Glomerular endothelial cell (primary cell): ENCODE measurements at regions not wholly inside any gene's neighbourhood (a gene's known extent, or its start where the extent isn't known, plus 50 kb on each side); places are given as distances from the start of the nearest gene placed in this dataset.
"Not testable (repeated sequence)": the region's sequence is repeated elsewhere in the genome, so short reads cannot be mapped to it uniquely, and the experiment has no call there.

ENCODE experiments used
- DNase-seq: peaks from one replicate; pipeline ENCODE4 v3.0.0-alpha.2; 2011; ENCODE audit warnings: low read depth, low spot score; ENCODE audit errors: extremely low read depth

GRCh38 chr10:4280461-4281189 lies 495.6 kb upstream of the KLF6 start:
- no peak for DNase-seq

GRCh38 chr10:4279655-4280054 lies 494.6 kb upstream of the KLF6 start:
- DNase-seq, result no peak

- no peak for DNase-seq
Observed at GRCh38 chr10:4278186-4278585, 493.2 kb upstream of the KLF6 start.

GRCh38 chr10:4276151-4276550 lies 491.1 kb upstream of the KLF6 start:
- no peak for DNase-seq

GRCh38 chr10:4274671-4275070 lies 489.7 kb upstream of the KLF6 start:
- DNase-seq, result not testable (repeated sequence)

- no peak for DNase-seq
Observed at GRCh38 chr10:4271193-4271592, 486.2 kb upstream of the KLF6 start.

GRCh38 chr10:4270116-4270515 lies 485.1 kb upstream of the KLF6 start:
- peak; percentile 37 for DNase-seq

- DNase-seq, result not testable (repeated sequence)
Observed at GRCh38 chr10:4268490-4268889, 483.5 kb upstream of the KLF6 start.

GRCh38 chr10:4267086-4267773 lies 482.2 kb upstream of the KLF6 start:
- DNase-seq, result no peak

- DNase-seq, result no peak
Observed at GRCh38 chr10:4266416-4267085, 481.5 kb upstream of the KLF6 start.

GRCh38 chr10:4265964-4266363 lies 481.0 kb upstream of the KLF6 start:
- DNase-seq, result no peak

- DNase-seq, result no peak
Observed at GRCh38 chr10:4264209-4264865, 479.3 kb upstream of the KLF6 start.

GRCh38 chr10:4263601-4263921 lies 478.6 kb upstream of the KLF6 start:
- no peak for DNase-seq

- DNase-seq, result no peak
Observed at GRCh38 chr10:4262870-4263600, 478.0 kb upstream of the KLF6 start.

GRCh38 chr10:4262449-4262848 lies 477.4 kb upstream of the KLF6 start:
- no peak for DNase-seq

- no peak for DNase-seq
Observed at GRCh38 chr10:4260483-4261124, 475.6 kb upstream of the KLF6 start.

- DNase-seq, result no peak
Observed at GRCh38 chr10:4257939-4258465, 473.0 kb upstream of the KLF6 start.

GRCh38 chr10:4256971-4257370 lies 472.0 kb upstream of the KLF6 start:
- DNase-seq, result no peak

GRCh38 chr10:4255751-4256150 lies 470.7 kb upstream of the KLF6 start:
- no peak for DNase-seq
